Inflammatory macrophage treated with lipopolysaccharide for 1 hour (primary cell): ENCODE measurements at regions not wholly inside any gene's neighbourhood (a gene's known extent, or its start where the extent isn't known, plus 50 kb on each side); places are given as distances from the start of the nearest gene placed in this dataset.
"Not testable (repeated sequence)": the region's sequence is repeated elsewhere in the genome, so short reads cannot be mapped to it uniquely, and the experiment has no call there.

ENCODE experiments used
- DNase-seq, 2 donors: peaks; one replicate each; pipeline ENCODE4 v3.0.0-alpha.2; 2020 to 2022

DNA sequence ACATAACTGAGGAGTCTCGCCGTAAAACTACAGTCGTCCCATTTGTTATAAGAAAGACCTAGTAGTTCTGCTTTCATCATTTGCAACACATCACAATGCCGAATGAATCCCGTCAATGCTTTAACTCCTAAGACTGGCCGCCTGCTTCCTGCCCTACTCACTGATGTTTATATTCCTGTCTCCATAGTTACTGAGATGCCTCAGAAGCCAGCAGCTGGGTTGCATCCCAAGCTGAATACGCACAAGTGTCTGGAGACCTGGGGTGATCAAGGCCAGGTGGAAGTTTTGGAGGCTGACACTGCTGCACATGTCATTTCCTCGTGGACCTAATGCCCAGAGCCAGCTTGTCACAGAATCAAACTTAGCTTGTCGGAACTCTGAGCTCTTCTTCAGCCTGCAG is 95.2 kb upstream of the UBE2E1 start:
- DNase-seq = no peak

DNA sequence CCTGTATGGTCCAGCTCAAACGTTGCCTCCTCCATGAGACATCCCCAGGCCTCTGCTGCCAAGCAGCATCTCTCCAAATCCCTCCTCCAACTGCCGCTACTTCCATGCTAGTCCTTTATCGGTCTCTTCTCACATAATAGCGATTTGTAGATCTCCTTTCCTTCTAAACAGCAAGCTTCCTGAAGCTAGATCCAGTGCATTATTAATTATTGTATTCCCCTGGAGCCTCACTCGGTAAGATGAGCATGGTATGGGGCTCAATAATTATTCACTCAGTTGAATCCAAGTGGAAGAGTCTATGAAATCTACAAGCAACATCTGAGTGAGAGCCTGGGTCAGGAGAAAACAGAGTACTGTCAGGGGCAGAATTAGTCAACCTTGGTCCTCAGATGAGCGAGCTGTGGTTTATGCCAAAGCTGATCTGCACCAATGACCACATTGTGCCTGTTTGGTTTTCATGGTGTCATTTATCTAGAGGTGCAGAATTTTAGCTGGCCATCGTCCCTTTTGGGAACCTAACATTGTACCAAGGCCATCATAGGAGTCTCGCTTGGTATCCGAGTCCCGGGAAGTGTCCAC is 93.8 kb upstream of the UBE2E1 start:
- DNase-seq = no peak

DNA sequence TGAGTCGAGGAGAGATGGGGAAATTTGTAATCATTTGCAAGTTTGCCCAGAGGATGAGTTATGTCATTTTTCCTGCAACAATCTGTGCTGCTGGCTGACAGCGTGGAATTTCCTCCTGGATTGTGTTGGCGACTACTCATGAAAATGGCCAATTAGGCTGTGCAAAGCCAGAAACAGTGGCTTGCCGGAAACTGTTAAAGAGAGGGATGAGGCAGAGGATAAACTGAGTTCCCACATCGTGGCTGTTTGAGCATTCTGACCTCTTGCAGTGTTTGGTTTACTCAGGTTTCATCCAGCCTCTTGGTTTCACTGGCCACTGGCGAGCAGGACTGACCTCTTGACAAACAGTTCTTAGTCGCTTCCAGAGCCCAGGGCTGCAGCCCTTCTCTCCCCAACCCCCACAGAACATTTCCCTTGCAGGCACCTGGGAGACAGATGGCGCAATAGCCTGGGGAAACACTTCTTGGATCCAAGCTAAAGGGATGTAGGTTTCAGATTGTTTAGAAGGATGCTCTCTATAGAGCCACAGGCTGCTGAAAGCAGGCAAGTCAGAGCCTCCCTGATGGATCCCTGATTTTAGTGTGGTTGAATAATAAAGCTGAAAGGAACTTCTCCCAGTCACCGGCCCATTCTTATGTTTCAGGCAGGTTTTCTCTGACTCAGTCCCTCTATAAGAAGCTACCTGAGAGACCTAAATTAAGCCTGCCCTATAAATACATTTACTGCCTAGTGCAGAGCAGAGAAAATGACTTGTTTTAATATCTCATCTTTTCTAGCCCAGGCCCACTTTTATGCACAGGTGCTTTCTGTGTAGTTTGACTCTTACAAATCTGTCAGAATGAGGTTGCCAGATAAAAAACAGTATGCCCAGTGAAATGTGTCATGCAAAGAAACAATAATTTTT is 92.8 kb upstream of the UBE2E1 start:
- no peak for DNase-seq

DNA sequence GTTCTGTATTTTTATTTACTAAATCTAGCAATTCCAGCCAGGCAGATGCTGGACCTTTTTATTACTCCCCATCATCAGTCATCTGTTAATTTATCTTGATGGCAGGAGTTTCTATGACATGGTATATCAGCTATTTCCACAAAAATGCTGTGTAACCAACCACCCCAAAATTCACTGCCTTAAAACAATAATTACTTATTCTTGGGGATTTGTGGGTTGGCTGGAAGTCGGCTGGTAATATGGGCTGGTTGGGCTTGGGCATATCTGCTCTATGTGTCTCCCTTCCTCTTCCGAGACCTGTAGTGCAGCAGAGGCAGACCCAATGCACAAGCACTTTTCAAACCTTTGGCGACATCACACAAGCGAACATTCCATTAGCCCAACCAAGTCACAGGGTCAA is 92.1 kb upstream of the UBE2E1 start:
- DNase-seq = no peak

DNA sequence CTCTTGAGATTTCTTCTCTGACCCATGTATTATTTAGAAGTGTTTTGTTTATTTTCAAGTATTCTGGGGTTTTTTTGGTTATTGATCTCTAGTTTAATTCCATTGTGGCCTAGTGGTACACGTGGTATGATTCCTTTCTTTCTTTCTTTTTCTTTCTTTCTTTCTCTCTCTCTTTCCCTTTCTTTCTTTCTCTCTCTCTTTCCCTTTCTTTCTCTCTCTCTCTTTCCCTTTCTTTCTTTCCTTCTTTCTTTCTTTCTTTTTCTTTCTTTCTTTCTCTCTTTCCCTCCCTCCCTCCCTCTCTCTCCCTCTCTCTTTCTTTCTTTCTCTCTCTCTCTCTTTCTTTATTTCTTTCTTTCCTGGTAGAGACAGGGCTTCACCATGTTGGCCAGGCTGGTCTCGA is 85.7 kb upstream of the UBE2E1 start:
- no peak for DNase-seq

DNA sequence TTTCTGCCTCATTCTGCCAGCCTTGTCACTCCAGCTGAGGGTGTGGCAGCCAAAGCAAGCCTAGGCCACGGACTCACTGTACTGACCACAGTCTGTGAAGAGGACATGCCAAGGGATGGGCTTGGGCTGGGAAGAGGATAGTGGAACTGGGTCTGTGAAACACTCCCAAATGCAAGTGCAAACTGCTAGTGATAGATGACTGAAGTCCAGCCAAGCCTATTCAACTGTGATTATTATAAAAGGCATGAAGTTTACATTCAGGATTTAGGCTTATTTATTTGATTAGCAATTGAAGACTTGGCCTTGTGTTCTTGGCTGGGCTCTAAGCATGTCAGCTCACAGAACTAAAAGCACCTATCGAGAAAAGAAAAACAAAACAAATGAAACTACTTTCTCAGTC is 84.9 kb upstream of the UBE2E1 start:
- DNase-seq = no peak

DNA sequence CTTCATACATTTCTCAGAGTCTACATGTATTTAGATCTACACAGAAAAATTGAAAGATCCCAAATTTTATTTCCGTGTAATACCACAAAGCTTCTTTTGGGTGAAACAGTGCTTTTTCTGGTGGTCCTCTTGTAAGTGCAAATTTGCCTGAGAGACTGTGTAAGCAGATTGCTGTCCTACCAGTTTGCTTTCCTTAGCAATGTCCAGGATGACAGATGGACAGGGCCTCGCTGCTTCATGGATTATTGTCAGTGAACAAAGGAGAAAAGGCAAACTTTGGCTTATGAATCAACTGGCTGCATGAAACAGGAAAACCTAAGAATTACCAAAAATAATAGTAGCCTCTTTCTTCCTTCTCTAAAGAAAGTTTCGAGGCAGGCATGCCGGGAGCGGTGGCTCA is 82.6 kb upstream of the UBE2E1 start:
- no peak for DNase-seq

DNA sequence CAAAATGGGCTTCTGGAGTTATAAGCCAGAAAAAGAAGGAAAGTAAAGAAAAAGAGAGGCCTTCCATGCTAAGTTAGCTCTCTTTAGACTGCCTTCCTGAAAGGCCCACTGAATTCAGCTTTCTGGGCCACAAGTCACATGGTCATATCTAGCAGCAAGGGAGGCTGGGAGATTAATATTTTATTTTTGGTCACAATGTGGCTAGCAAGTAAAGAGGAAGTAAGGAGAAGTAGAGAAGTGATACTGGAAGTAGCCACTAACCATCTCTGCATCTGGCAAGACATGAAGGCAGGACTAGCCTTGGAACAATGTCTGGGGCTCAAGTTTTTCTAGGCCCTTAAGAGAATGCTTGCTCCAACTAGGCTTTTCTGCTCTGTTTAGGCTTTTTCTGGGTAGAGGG is 81.8 kb upstream of the UBE2E1 start:
- peak; percentile 47 to 63 for DNase-seq

DNA sequence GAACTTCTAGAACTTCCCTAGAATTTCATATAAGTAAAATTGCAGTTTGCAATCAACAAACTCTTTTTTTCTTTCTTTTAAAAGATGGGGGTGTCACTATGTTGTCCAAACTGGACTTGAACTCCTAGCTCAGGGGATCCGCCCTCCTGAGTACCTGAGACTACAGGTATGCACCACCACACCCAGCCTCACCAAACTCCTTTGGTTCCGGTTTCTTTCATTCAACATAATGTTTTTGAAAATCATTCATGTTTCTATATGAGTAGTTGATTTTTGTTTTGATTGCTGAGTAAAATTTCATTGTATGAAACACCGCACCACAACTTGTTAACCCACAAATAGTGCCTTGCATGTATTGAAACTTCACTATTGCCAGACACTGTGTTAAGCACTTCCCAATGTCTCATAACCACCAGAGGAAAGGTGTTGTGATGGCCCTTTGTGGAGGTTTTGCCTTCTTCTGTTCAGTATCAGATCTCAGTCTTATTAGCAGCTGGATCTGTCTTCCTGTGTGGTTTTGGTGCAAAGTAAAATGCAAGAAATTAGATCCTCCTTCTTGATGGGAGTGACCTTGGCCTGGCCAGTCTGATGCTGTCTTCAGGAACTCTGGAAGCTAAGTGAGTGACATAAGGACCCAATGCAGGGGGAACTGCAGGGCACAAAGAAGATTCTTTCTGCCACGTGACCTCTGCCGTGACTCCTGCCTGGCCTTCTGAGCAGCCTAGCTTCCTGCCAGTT is 78.8 kb upstream of the UBE2E1 start:
- peak in 1 of 2 donors; percentile 38 for DNase-seq

DNA sequence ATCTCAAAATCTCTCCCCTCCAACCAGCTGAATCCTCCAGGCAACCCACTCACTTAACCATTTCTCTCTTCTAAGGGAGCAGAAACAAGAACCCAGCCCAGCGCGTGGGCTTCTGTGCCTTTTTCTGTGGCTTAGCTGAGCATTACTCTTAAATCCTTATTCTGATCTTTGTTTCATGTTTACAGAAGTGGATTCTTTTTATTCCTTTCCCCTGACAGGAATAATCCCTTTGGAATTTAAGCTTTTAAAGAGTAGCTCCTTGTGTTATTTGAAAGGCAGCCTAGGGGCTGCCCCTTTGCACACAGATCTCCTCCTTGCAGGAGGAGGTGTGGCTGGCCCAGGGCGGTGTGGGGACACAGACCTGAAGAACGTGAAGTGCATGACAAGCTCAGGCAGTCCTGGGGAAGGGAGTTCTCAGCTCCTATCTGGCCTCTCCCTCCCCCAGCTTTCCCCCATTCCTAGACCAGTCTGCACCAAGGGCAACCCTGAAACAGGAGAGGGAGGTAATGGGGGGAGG is 77.1 kb upstream of the UBE2E1 start:
- peak in 1 of 2 donors; percentile 56 for DNase-seq

DNA sequence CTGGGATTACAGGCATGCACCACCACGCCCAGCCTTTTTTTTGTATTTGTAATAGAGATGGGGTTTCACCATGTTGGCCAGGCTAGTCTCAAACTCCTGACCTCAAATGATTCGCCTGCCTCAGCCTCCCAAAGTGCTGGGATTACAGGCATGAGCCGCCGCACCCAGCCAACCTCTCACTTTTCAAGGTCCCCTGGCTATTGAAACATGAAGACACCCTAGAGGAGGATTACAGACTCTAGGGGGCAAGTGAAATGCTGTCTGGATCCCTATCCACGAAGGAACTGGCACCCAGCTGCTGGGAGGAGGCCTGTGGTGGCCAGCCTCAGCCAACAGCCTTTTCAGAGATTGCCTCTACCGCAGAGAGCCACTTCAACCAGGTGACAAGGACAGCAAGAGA is 76.4 kb upstream of the UBE2E1 start:
- not testable (repeated sequence) for DNase-seq

DNA sequence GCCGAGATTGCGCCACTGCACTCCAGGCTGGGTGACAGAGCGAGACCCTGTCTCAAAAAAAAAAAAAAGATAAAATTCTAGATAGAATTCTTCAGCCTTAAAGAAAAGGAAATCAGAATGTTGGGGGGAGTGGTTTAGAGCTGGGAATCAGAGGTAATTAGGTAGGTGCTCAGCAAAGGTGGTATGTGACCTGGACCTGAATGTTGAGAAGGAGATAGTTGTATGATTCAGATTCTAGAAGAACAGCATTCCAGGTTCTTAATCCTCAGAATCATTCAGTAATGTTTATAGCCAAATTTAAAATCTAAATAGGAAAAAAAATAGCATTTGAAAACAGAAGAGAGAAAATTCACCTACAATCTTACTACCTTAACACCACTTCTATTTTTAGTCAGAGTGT is 71.3 kb upstream of the UBE2E1 start:
- no peak for DNase-seq

DNA sequence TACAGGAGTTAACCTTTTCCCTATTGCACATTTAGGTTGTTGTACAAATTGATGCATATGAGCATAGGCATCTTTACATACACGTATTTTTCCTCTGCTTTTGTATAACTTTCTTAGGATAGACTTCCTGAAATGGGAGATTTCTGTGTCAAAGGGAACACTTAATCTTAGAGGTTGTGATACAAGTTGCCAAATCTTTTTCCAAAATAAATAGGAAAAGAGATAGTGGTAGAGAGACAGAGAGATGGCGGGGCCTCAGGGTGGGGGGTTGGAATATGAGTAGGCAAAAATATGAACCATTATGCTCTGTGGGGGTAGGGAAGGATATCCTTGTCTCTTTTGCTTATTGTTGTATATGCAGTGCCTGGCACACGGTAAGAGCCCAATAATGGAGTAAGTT is 70.7 kb upstream of the UBE2E1 start:
- DNase-seq = no peak

DNA sequence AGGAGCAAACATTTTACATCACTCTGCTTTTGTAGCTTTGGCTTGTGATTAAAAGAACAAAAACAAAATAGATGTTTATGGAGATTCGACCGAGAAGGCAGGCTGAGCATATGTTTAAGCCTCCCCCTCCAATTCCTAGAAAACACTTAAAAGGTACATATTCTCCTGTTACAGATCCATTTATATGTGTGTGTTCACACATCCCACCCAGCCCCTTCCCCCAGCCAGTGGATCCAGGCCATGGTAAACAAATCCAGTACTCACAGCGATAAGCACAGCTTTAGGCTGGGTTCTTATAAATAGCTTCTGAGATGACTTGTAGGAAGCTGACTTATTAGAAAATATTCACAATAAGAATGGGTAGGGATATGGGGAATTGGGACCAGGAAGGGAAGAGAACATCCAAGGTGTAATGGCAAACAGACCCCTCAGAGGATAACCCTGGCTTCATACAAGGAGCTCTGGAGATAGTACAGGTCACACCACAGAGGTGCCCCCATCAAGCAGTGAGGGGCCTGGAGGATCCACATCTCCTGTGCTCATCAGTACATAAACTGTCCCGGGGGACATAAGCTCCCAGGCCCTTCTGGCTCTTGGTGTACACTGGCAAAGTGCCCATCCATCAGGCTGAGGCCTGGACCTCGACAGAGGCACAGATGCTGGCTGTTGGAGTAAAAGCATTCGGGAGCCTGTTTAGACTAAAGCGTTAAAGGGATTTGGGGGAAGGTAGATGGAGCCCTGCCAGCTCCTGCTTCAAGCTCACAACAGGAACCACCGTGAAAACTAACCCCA is 70.0 kb upstream of the UBE2E1 start:
- no peak for DNase-seq

DNA sequence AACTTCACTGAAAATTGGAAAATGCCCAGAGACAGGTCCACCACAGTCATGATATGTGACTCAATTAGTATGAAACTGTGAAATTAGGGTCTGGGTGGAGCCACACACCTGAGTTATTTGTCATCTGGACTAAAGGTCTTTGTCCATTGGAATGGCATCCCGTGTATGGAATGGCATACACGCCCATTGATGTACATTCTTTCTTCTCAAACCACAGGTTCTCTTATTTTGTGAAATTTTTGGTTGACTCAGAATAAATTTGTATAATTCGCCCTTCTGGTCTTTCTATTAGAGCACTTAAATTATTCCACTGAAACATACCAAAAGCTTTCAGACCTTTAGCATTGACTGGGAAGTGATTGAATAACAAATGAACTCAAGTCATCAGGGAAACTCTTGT is 66.8 kb upstream of the UBE2E1 start:
- peak in 1 of 2 donors; percentile 29 for DNase-seq

DNA sequence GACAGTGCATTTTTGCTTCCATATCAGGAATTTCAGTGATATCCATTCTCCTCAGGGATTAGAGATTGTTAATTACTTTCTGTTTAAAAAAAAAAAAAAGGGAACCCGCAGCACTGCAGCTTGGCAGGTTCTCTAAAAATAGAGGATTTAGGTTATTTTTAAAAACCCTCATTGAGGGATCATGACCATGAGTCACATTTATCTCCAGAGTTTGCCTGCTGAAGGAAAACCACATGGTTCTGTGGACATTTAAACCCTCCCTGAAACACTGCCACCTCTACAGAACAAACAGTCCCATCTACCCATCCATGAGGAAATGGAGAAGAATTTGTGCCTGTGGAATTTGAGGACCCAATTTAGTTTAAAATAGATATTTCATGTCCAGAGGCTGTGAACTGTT is 66.2 kb upstream of the UBE2E1 start:
- DNase-seq = peak; percentile 77 to 95

DNA sequence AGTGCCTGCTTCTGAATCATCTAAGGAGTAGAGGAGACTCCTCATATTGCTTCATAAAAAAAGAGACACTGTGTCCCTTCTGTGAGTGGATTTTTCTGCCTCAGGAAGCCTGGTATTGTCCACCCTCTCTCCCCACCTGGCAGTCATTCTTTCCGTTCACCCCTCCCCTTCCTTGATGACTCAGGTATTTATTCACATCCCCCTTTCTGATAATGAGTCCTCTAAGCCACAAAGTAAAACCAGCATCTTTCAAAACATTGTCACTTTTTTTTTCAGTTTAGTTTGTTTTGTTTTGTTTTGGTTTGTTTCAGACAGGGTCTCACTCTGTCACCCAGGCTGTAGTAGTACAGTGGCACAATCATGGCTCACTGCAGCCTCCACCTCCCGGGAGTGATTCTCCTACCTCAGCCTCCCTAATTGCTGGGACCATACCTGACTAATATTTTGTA is 65.2 kb upstream of the UBE2E1 start:
- peak in 1 of 2 donors; percentile 35 for DNase-seq

DNA sequence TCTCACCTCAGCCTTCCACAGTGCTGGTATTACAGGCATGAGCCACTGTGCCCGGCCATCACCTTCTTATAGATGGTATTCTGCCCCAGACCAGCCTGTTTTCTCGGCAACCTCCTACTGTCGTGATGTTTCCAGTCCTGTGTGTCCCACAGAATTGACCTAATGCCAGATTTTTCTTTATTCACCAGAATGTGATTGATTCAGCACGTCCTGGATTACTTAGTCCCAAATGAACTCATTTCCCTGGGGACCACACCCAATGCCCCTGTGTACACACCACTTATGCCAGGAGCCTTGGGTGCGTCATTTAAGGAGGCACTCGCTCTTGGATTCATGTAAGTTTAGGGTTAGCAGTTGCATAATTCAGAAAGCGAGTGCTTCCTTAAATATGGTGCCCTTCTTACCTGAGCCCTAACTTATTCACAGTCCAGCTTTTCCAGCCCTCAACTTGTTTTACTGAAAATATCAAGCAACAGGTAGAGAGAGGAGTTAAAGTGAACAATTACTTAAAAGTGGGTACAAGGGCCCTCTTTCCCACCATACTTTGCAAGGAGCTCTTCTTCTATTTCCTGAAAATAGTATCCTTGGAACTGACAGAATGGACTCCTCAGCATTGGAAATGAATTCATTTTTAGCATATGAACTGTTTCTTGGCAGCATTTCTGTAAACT is 64.6 kb upstream of the UBE2E1 start:
- peak; percentile 30 to 35 for DNase-seq

DNA sequence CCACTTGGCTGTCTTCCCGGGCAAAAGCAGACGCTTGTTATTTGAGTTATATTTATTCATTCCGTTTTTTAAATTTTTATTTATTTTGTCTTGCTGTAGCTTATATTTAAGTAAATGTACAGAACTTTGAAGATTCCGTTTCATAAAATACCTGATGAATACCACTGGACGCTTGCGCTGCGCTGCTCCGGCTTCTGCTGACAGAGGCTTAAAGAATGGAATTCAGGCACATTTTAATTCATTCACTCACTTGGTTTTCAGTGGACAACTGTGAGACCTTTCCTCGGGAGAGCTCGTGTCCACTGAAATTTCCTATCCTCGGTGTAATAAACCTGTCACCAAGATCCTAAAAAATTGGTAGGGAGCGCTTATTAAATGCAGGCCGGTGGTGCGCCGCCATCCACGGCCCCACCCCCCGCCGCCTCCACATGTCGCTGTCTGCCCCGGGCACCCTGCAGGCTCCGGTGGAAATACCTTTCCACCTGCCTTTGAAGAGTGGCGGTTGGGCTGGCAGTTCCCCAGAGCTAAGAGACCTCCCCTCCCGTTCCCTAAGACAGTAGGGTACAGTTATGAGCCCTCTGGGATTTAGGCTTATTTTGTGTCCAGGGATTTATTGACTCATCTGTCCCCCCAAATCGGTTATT is 62.5 kb upstream of the UBE2E1 start:
- no peak for DNase-seq

DNA sequence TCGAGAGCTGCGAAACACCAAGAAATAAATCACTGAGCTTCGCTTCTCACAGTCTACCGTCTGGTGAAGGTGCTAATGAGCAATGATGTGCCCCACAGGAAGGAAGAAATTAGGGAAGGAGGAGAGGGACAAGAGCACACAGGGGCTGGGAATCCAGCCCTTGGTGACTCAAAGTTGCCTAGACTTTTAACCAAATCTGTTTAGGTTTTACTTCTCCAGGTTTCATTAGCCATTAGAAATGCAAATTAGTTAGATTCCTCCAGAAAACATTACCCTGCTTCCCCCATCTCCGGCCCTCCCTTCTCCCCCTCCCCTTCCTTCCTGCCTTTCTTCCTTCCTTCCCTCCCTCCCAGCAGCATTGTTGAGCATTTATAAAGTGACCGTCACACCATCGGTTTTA is 59.3 kb upstream of the UBE2E1 start:
- DNase-seq = peak in 1 of 2 donors; percentile 35

DNA sequence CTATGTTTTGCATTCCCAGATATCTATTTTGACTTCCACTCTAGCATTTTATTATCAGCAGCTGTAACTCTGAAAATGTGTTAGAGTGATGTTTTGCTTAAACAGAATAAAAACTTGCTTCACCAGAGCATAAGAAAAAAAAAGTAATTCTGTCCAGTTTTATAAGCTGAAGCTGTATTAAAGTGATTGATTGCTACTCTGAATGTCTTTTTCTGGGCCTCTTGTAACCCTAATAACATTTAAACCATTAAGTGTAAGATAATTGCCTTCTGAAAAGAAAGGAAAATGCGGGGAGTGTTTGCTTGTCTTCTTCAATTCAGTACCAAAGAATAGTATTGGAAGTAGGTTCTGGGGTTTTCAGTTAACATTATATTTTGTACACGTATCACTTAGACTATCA is 57.9 kb upstream of the UBE2E1 start:
- DNase-seq = peak in 1 of 2 donors; percentile 24
